ENCODE measurements at regions not wholly inside any gene's neighbourhood (a gene's known extent, or its start where the extent isn't known, plus 50 kb on each side); places are given as distances from the start of the nearest gene placed in this dataset.

- H3K4me3 ChIP-seq, result peak overlapping the region in 2 of 10 donors; percentile 14 to 18
- TF ChIP-seq CTCF (IDR thresholded peaks at IDR 0.05), result peak; percentile 47 to 82 (median 73)
- DNase-seq, result peak in 1 of 2 donors; percentile 17
- H3K4me1 ChIP-seq, result peaks cover 0 to 4% (median 0%) of the 10 kb centered on the region in 9 donors
- peak in 7 of 8 donors; percentile 47 to 78 (median 71) for ATAC-seq
- no peaks in the 10 kb centered on the region for H3K36me3 ChIP-seq
- H3K27me3 ChIP-seq, result peaks cover 0 to 11% (median 4%) of the 10 kb centered on the region in 7 donors
- intact Hi-C loops (cut with DNase I), result loop anchor here in 9 of 10 donors (2.0 to 10.0 kb wide), 5 partner anchors 888 to 1228 kb away; no protein-coding TSS in a partner anchor
- WGBS, 2 donors, result 44 to 47% methylated on average over 9 of the region's 9 CpGs
- H3K9me3 ChIP-seq, result peaks cover 0 to 12% (median 0%) of the 10 kb centered on the region in 11 donors
- peak overlapping the region in 3 of 10 donors; percentile 4 to 35 (median 17) for H3K27ac ChIP-seq
These were observed 80.0 kb upstream of the TUT7 start for GRCh38 chr9:86434039-86434726.

- intact Hi-C loops (cut with DNase I), result loop anchor here in 1 of 10 donors (10.0 kb wide), 1 partner anchor 1390 kb away; no protein-coding TSS in a partner anchor
- no peak for TF ChIP-seq CTCF (IDR thresholded peaks at IDR 0.05)
- no peak for DNase-seq
- ATAC-seq, result peak in 4 of 8 donors; percentile 16 to 67 (median 52)
- Histone ChIP-seq H3K36me3 (no peaks in the 10 kb centered on the region), H3K27me3 (peaks cover 0 to 9% (median 4%) of the 10 kb centered on the region in 7 donors), H3K9me3 (peaks cover 0 to 6% (median 0%) of the 10 kb centered on the region in 11 donors), H3K27ac (no peak overlapping the region), H3K4me1 (peaks cover 0 to 5% (median 0%) of the 10 kb centered on the region in 9 donors), H3K4me3 (no peak overlapping the region)
- WGBS, 2 donors, result 44 to 59% methylated on average over 10 of the region's 10 CpGs
These were observed 70.2 kb upstream of the TUT7 start for GRCh38 chr9:86424251-86424891.

GRCh38 chr9:86413971-86414880 is 60.0 kb upstream of the TUT7 start:
- H3K27ac ChIP-seq, result no peak overlapping the region
- H3K4me1 ChIP-seq, result peaks cover 0 to 10% (median 0%) of the 10 kb centered on the region in 9 donors
- H3K27me3 ChIP-seq, result peaks cover 0 to 12% (median under 1%) of the 10 kb centered on the region in 7 donors
- no peaks in the 10 kb centered on the region for H3K36me3 ChIP-seq
- H3K4me3 ChIP-seq, result no peak overlapping the region
- TF ChIP-seq CTCF (IDR thresholded peaks at IDR 0.05), result peak; percentile 56 to 84 (median 74)
- peaks cover 0 to 9% (median 0%) of the 10 kb centered on the region in 11 donors for H3K9me3 ChIP-seq
- WGBS, 2 donors, result 52 to 59% methylated on average over 10 of the region's 10 CpGs
- peak in 2 of 8 donors; percentile 49 to 67 for ATAC-seq
- intact Hi-C loops (cut with DNase I), result loop anchor here in 5 of 10 donors (5.0 to 10.0 kb wide), 4 partner anchors 908 to 1261 kb away; no protein-coding TSS in a partner anchor
- DNase-seq, result no peak

Data from heart right ventricle (tissue), 16 donors.